HepG2 (cell line): ENCODE measurements at regions not wholly inside any gene's neighbourhood (a gene's known extent, or its start where the extent isn't known, plus 50 kb on each side); places are given as distances from the start of the nearest gene placed in this dataset.

Experiments
- ATAC-seq: fragments of 200-7000 bp; cut with Tn5 transposase; 3 replicates; pipeline ENCODE4 v1.9.1; 2020; ENCODE audit warnings: mild to moderate bottlenecking, moderate library complexity
- BruUV-seq: library from RNA; stranded (reverse); fragments of 400-500 nt; replicated peaks from 2 replicates; lab custom pipeline; 2021; lab: Mats Ljungman, UMichigan
- CTCF ChIA-PET: fragments of 300-600 bp; formaldehyde crosslinking; extraction: SDS; loops from one replicate; lab custom pipeline; 2021; ENCODE audit warnings: low total read pairs, inconsistent platforms, low intra/inter-chr PET ratio; lab: Yijun Ruan, JAX
- POLR2A ChIA-PET: fragments of 350-600 bp; sonication (Branson Sonifier 250); formaldehyde crosslinking; loops from one replicate; lab custom pipeline; 2020; ENCODE audit warnings: antibody characterized with exemption, inconsistent platforms; lab: Yijun Ruan, JAX
- DNase-seq: peaks from one replicate; pipeline ENCODE4 v3.0.0-alpha.2; 2015; ENCODE audit warnings: low spot score
- FAIRE-seq: peaks from 3 replicates; lab custom pipeline; 2011; peaks lifted over from hg19 to GRCh38; lab: Jason Lieb, UNC
- H2AFZ ChIP-seq: one replicate; pipeline ENCODE4 v1.6.1; 2011; ENCODE audit warnings: low read length, inconsistent platforms
- H3K27ac ChIP-seq: fragments of 300-600 bp; 3 replicates; pipeline ENCODE4 v1.8.0; 2011; ENCODE audit warnings: mixed run types, mild to moderate bottlenecking, mixed read lengths, low read length, inconsistent platforms; ENCODE audit not compliant: insufficient read depth; ENCODE audit errors: extremely low read length
- H3K27me3 ChIP-seq, 2 experiments: fragments of 200-600 bp in 1 of 2; 2 replicates in 1 of 2; 3 replicates in 1 of 2; pipeline versions ENCODE4 v1.6.0 to v1.8.0; 2011; ENCODE audit warnings: low read length in 2 of 2, mild to moderate bottlenecking in 2 of 2, moderate library complexity in 2 of 2, inconsistent platforms in 1 of 2; ENCODE audit not compliant: insufficient read depth in 2 of 2, control insufficient read depth in 1 of 2
- H3K36me3 ChIP-seq, 2 experiments: fragments of 200-600 bp in 1 of 2; replicated peaks in 1 of 2; 2 replicates in 1 of 2; 3 replicates in 1 of 2; pipeline versions ENCODE4 v1.5.1 to v1.8.0; 2011; ENCODE audit warnings: low read length in 2 of 2, inconsistent platforms in 1 of 2; ENCODE audit not compliant: insufficient read depth in 2 of 2, control insufficient read depth in 1 of 2
- H3K4me1 ChIP-seq: 2 replicates; pipeline ENCODE4 v1.5.1; 2012; ENCODE audit warnings: low read length, inconsistent platforms; ENCODE audit not compliant: insufficient read depth
- H3K4me2 ChIP-seq: 2 replicates; pipeline ENCODE4 v1.6.0; 2011; ENCODE audit warnings: low read depth, low read length, inconsistent platforms
- H3K4me3 ChIP-seq, 3 experiments: fragments of 200-600 bp in 1 of 3; sonication (generic), shearing (Covaris generic) in 1 of 3; replicated peaks in 1 of 3; 2 replicates each; pipeline ENCODE4 v1.5.1; 2011 to 2016; ENCODE audit warnings: low read length in 3 of 3, inconsistent platforms in 2 of 3, low read depth in 2 of 3, mild to moderate bottlenecking in 2 of 3, control low read depth in 1 of 3, mixed read lengths in 1 of 3; ENCODE audit not compliant: insufficient read depth in 1 of 3
- H3K79me2 ChIP-seq: one replicate; pipeline ENCODE4 v1.6.1; 2011; ENCODE audit warnings: low read length, inconsistent platforms; ENCODE audit not compliant: insufficient read depth
- H3K9ac ChIP-seq: 2 replicates; pipeline ENCODE4 v1.6.0; 2011; ENCODE audit warnings: mild to moderate bottlenecking, low read depth, low read length, inconsistent platforms; ENCODE audit not compliant: insufficient read depth
- H3K9me3 ChIP-seq: 2 replicates; pipeline ENCODE4 v1.5.1; 2012; ENCODE audit warnings: mild to moderate bottlenecking, low read length
- H4K20me1 ChIP-seq: 2 replicates; pipeline ENCODE4 v1.6.0; 2011; ENCODE audit warnings: inconsistent platforms, mild to moderate bottlenecking, low read length, moderate library complexity; ENCODE audit not compliant: insufficient read depth
- ATRX ChIP-seq: sonication (generic); formaldehyde crosslinking; IDR thresholded peaks from 2 replicates; pipeline ENCODE4 v1.4.0; 2020; ENCODE audit warnings: missing genetic modification reagents, borderline replicate concordance
- DRAP1 ChIP-seq: IDR thresholded peaks from 2 replicates; pipeline ENCODE4 v1.6.1; 2016; ENCODE audit warnings: missing genetic modification reagents, missing compliant biosample characterization
- HMGA1 ChIP-seq: sonication (generic); formaldehyde crosslinking; conservative IDR thresholded peaks from 2 replicates; pipeline ENCODE4 v1.4.0; 2020; ENCODE audit warnings: missing genetic modification reagents
- HOXA5 ChIP-seq: sonication (generic); formaldehyde crosslinking; IDR thresholded peaks from 2 replicates; pipeline ENCODE4 v1.4.0; 2020; ENCODE audit warnings: missing genetic modification reagents
- IKZF5 ChIP-seq: IDR thresholded peaks from 2 replicates; pipeline ENCODE4 v1.6.1; 2018; ENCODE audit warnings: missing genetic modification reagents, mild to moderate bottlenecking, missing compliant biosample characterization
- KLF15 ChIP-seq: sonication (generic); formaldehyde crosslinking; IDR thresholded peaks from 2 replicates; pipeline ENCODE4 v1.8.1; 2023; ENCODE audit warnings: borderline replicate concordance, mild to moderate bottlenecking, inconsistent platforms, missing genetic modification reagents, mixed read lengths
- PATZ1 ChIP-seq: sonication (generic); formaldehyde crosslinking; IDR thresholded peaks from 2 replicates; pipeline ENCODE4 v1.4.0; 2020; ENCODE audit warnings: missing genetic modification reagents
- YEATS4 ChIP-seq: sonication (generic); formaldehyde crosslinking; IDR thresholded peaks from 2 replicates; pipeline ENCODE4 v1.4.0; 2020; ENCODE audit warnings: missing genetic modification reagents, borderline replicate concordance
- ZBTB7B ChIP-seq: sonication (generic); formaldehyde crosslinking; IDR thresholded peaks from 2 replicates; pipeline ENCODE4 v1.4.0; 2020; ENCODE audit warnings: missing genetic modification reagents
- ZGPAT ChIP-seq: IDR thresholded peaks from 2 replicates; pipeline ENCODE4 v1.6.1; 2016; ENCODE audit warnings: mild to moderate bottlenecking
- ZNF274 ChIP-seq: sonication (generic); formaldehyde crosslinking; IDR thresholded peaks from 2 replicates; pipeline ENCODE4 v1.5.1; 2020; ENCODE audit warnings: mild to moderate bottlenecking, missing genetic modification reagents
- ZNF34 ChIP-seq: sonication (generic); formaldehyde crosslinking; IDR thresholded peaks from 2 replicates; pipeline ENCODE4 v1.4.0; 2020; ENCODE audit warnings: mild to moderate bottlenecking, missing genetic modification reagents, borderline replicate concordance
- ZNF382 ChIP-seq: sonication (generic); formaldehyde crosslinking; IDR thresholded peaks from 2 replicates; pipeline ENCODE4 v1.5.0; 2020; ENCODE audit warnings: missing genetic modification reagents, mild to moderate bottlenecking, borderline replicate concordance
- ZNF512 ChIP-seq: sonication (generic); formaldehyde crosslinking; IDR thresholded peaks from 2 replicates; pipeline ENCODE4 v1.4.0; 2020; ENCODE audit warnings: mild to moderate bottlenecking, missing genetic modification reagents
- ZNF644 ChIP-seq: IDR thresholded peaks from 2 replicates; pipeline ENCODE4 v1.6.1; 2016; ENCODE audit warnings: low read depth
- ZNF678 ChIP-seq: sonication (generic); formaldehyde crosslinking; IDR thresholded peaks from 2 replicates; pipeline ENCODE4 v1.4.0; 2020; ENCODE audit warnings: mild to moderate bottlenecking, missing genetic modification reagents
- ZNF782 ChIP-seq: sonication (generic); formaldehyde crosslinking; IDR thresholded peaks from 2 replicates; pipeline ENCODE4 v1.4.0; 2020; ENCODE audit warnings: missing genetic modification reagents, mild to moderate bottlenecking, borderline replicate concordance
- ZNF83 ChIP-seq: sonication (generic); formaldehyde crosslinking; IDR thresholded peaks from 2 replicates; pipeline ENCODE4 v1.4.0; 2020; ENCODE audit warnings: missing genetic modification reagents, mild to moderate bottlenecking, borderline replicate concordance
- ZNF878 ChIP-seq: sonication (generic); formaldehyde crosslinking; IDR thresholded peaks from 2 replicates; pipeline ENCODE4 v1.8.1; 2023; ENCODE audit warnings: mild to moderate bottlenecking, missing genetic modification reagents, moderate library complexity
- WGBS: methylation state at CpG from one replicate; pipeline ENCODE4 v1.1.6; 2017; ENCODE audit warnings: low lambda C conversion rate; 5-methylcytosine and 5-hydroxymethylcytosine counted together
- in situ Hi-C: cut with HindIII; loops from 2 replicates; pipeline ENCODE4 v1.10.0; 2017; ENCODE audit warnings: low pct_unique_long_range_greater_than_20kb; ENCODE audit not compliant: extremely low pct_ligation_motif_present
- intact Hi-C: fragments of 100-400 bp; cut with micrococcal nuclease; formaldehyde crosslinking; loops from one replicate; pipeline ENCODE4 v1.10.0; 2022; ENCODE audit not compliant: unreplicated experiment

GRCh38 chr14:53605562-53605961 is 351.1 kb downstream of the BMP4 start (continued):
- no peak for TF ChIP-seq HOXA5
- TF ChIP-seq ATRX (CRISPR knock-in tag), result no peak
- no peak for TF ChIP-seq ZNF512 (CRISPR knock-in tag)

GRCh38 chr14:53603994-53604393 is 352.6 kb downstream of the BMP4 start:
- Histone ChIP-seq H4K20me1 (no peaks in the 10 kb centered on the region), H2AFZ (no peak overlapping the region), H3K79me2 (peaks cover 7% of the 10 kb centered on the region), H3K4me3 (no peak overlapping the region), H3K4me2 (no peak overlapping the region), H3K27ac (no peak overlapping the region), H3K9ac (no peak overlapping the region), H3K27me3 (no peaks in the 10 kb centered on the region), H3K9me3 (no peaks in the 10 kb centered on the region), H3K36me3 (peaks cover 14 to 32% of the 10 kb centered on the region in 2 experiments), H3K4me1 (peaks cover 30% of the 10 kb centered on the region)
- POLR2A ChIA-PET, result interaction anchor here (5.9 kb wide), 1 partner anchor 9 kb away, joined by 26 read pairs; no protein-coding TSS in a partner anchor
- CTCF ChIA-PET, result no interaction called here
- intact Hi-C loops, result no loop called here
- WGBS, result 98% methylated on average over 5 of the region's 5 CpGs
- ATAC-seq, result no peak
- in situ Hi-C loops, result no loop called here
- no TSS peak for BruUV-seq
- FAIRE-seq, result no peak
- DNase-seq, result no peak
- TF ChIP-seq DRAP1 (CRISPR knock-in tag) (no peak), ZBTB7B (CRISPR knock-in tag) (no peak), ZNF644 (no peak), ZGPAT (no peak), PATZ1 (CRISPR knock-in tag) (no peak), IKZF5 (CRISPR knock-in tag) (no peak), ZNF878 (CRISPR knock-in tag) (no peak), ZNF382 (no peak), KLF15 (CRISPR knock-in tag) (no peak), YEATS4 (no peak), ZNF782 (CRISPR knock-in tag) (no peak), HMGA1 (CRISPR knock-in tag) (no peak), ZNF83 (no peak), ZNF34 (no peak), ZNF274 (no peak), ZNF678 (CRISPR knock-in tag) (no peak)
